H9 (cell line): ENCODE measurements at regions not wholly inside any gene's neighbourhood (a gene's known extent, or its start where the extent isn't known, plus 50 kb on each side); places are given as distances from the start of the nearest gene placed in this dataset.

Experiments
- DNase-seq: peaks from one replicate; pipeline ENCODE4 v3.0.0-alpha.2; 2017
- H2AFZ ChIP-seq: one replicate; pipeline ENCODE4 v1.6.1; 2013; ENCODE audit warnings: mild to moderate bottlenecking, low read length, control low read depth, moderate library complexity
- H2AK5ac ChIP-seq: 2 replicates; pipeline ENCODE4 v1.6.1; 2013; ENCODE audit warnings: low read length, control low read depth, mixed read lengths; ENCODE audit not compliant: insufficient read length
- H2BK120ac ChIP-seq: one replicate; pipeline ENCODE4 v1.6.1; 2013; ENCODE audit warnings: low read depth, mild to moderate bottlenecking, low read length, control low read depth, inconsistent platforms; ENCODE audit not compliant: poor library complexity, severe bottlenecking
- H2BK12ac ChIP-seq: 2 replicates; pipeline ENCODE4 v1.6.1; 2013; ENCODE audit warnings: low read length, control low read depth, mixed read lengths, low read depth; ENCODE audit not compliant: insufficient read length
- H2BK15ac ChIP-seq: 2 replicates; pipeline ENCODE4 v1.6.1; 2013; ENCODE audit warnings: low read depth, low read length, control low read depth
- H2BK20ac ChIP-seq: one replicate; pipeline ENCODE4 v1.6.1; 2013; ENCODE audit warnings: low read depth, mild to moderate bottlenecking, low read length, control low read depth, inconsistent platforms; ENCODE audit not compliant: poor library complexity, severe bottlenecking
- H2BK5ac ChIP-seq: 2 replicates; pipeline ENCODE4 v1.6.1; 2013; ENCODE audit warnings: low read length, control low read depth, mixed read lengths; ENCODE audit not compliant: insufficient read length
- H3K14ac ChIP-seq: 2 replicates; pipeline ENCODE4 v1.6.1; 2013; ENCODE audit warnings: low read length, control low read depth; ENCODE audit not compliant: insufficient read depth
- H3K18ac ChIP-seq: 2 replicates; pipeline ENCODE4 v1.6.1; 2013; ENCODE audit warnings: low read depth, mild to moderate bottlenecking, mixed read lengths, low read length, control low read depth; ENCODE audit not compliant: insufficient read length
- H3K23ac ChIP-seq: 2 replicates; pipeline ENCODE4 v1.6.1; 2013; ENCODE audit warnings: low read length, control low read depth, mixed read lengths, low read depth; ENCODE audit not compliant: insufficient read length
- H3K23me2 ChIP-seq: 2 replicates; pipeline ENCODE4 v1.6.1; 2013; ENCODE audit warnings: low read depth, mild to moderate bottlenecking, mixed read lengths, low read length, control low read depth; ENCODE audit not compliant: insufficient read length, poor library complexity, severe bottlenecking
- H3K27ac ChIP-seq: 2 replicates; pipeline ENCODE4 v1.5.1; 2013; ENCODE audit warnings: low read length, control low read depth, mixed read lengths, low read depth; ENCODE audit not compliant: insufficient read length
- H3K27me3 ChIP-seq: 2 replicates; pipeline ENCODE4 v1.6.1; 2013; ENCODE audit warnings: low read length, control low read depth, inconsistent platforms; ENCODE audit not compliant: insufficient read depth
- H3K4ac ChIP-seq: 2 replicates; pipeline ENCODE4 v1.6.1; 2013; ENCODE audit warnings: low read depth, mild to moderate bottlenecking, control low read depth, inconsistent platforms, low read length, moderate library complexity
- H3K4me1 ChIP-seq: 2 replicates; pipeline ENCODE4 v1.6.1; 2013; ENCODE audit warnings: low read length, control low read depth, inconsistent platforms; ENCODE audit not compliant: insufficient read depth
- H3K4me2 ChIP-seq: 2 replicates; pipeline ENCODE4 v1.6.1; 2013; ENCODE audit warnings: low read length, control low read depth, mixed read lengths; ENCODE audit not compliant: insufficient read length, insufficient read depth
- H3K56ac ChIP-seq: 2 replicates; pipeline ENCODE4 v1.6.1; 2013; ENCODE audit warnings: low read depth, mild to moderate bottlenecking, mixed read lengths, low read length, control low read depth; ENCODE audit not compliant: insufficient read length
- H3K79me1 ChIP-seq: 2 replicates; pipeline ENCODE4 v1.6.1; 2013; ENCODE audit warnings: low read depth, mild to moderate bottlenecking, moderate library complexity, low read length, control low read depth, inconsistent platforms; ENCODE audit not compliant: insufficient read depth, poor library complexity, severe bottlenecking
- H3K79me2 ChIP-seq: 2 replicates; pipeline ENCODE4 v1.6.1; 2013; ENCODE audit warnings: low read length, control low read depth, inconsistent platforms; ENCODE audit not compliant: insufficient read depth
- H3K9ac ChIP-seq: 2 replicates; pipeline ENCODE4 v1.6.1; 2013; ENCODE audit warnings: low read length, control low read depth, mixed read lengths; ENCODE audit not compliant: insufficient read length; ENCODE audit errors: extremely low read depth
- H3K9me3 ChIP-seq: one replicate; pipeline ENCODE4 v1.6.1; 2013; ENCODE audit warnings: low read depth, low read length, inconsistent platforms; ENCODE audit not compliant: control insufficient read depth
- H3T11ph ChIP-seq: one replicate; pipeline ENCODE4 v1.6.1; 2013; ENCODE audit warnings: mild to moderate bottlenecking, low read length, control low read depth, inconsistent platforms
- H4K20me1 ChIP-seq: one replicate; pipeline ENCODE4 v1.6.1; 2013; ENCODE audit not compliant: control insufficient read depth, insufficient read length, insufficient read depth
- H4K5ac ChIP-seq: 2 replicates; pipeline ENCODE4 v1.6.1; 2013; ENCODE audit warnings: low read depth, mild to moderate bottlenecking, mixed read lengths, low read length, control low read depth; ENCODE audit not compliant: insufficient read length
- H4K8ac ChIP-seq: replicated peaks from 2 replicates; pipeline ENCODE4 v1.6.1; 2013; ENCODE audit warnings: low read length, control low read depth, mixed read lengths, low read depth; ENCODE audit not compliant: insufficient read length
- H4K91ac ChIP-seq: 2 replicates; pipeline ENCODE4 v1.6.1; 2013; ENCODE audit warnings: low read depth, mild to moderate bottlenecking, moderate library complexity, mixed read lengths, low read length, control low read depth; ENCODE audit not compliant: insufficient read length
- H3K27ac Mint-ChIP-seq, 3 experiments: 2 replicates in 2 of 3; 3 replicates in 1 of 3; pipeline ENCODE4 v1.8.0; 2020 to 2021; ENCODE audit warnings: mixed read lengths in 3 of 3, mild to moderate bottlenecking in 1 of 3, moderate library complexity in 1 of 3
- H3K27me3 Mint-ChIP-seq: 2 replicates; pipeline ENCODE4 v1.8.0; 2021; ENCODE audit warnings: low read depth, mild to moderate bottlenecking, moderate library complexity, mixed read lengths
- H3K36me3 Mint-ChIP-seq, 3 experiments: 2 replicates in 2 of 3; 3 replicates in 1 of 3; pipeline ENCODE4 v1.8.0; 2020 to 2021; ENCODE audit warnings: low read depth in 3 of 3, mixed read lengths in 3 of 3; ENCODE audit not compliant: insufficient read depth in 1 of 3
- H3K4me1 Mint-ChIP-seq, 2 experiments: 2 replicates each; pipeline ENCODE4 v1.8.0; 2020; ENCODE audit warnings: mixed read lengths in 2 of 2
- H3K4me3 Mint-ChIP-seq, 2 experiments: 2 replicates in 1 of 2; 3 replicates in 1 of 2; pipeline ENCODE4 v1.8.0; 2020 to 2021; ENCODE audit warnings: mild to moderate bottlenecking in 2 of 2, mixed read lengths in 2 of 2, moderate library complexity in 1 of 2
- H3K9me3 Mint-ChIP-seq, 2 experiments: 2 replicates in 1 of 2; 3 replicates in 1 of 2; pipeline ENCODE4 v1.8.0; 2020; ENCODE audit warnings: mild to moderate bottlenecking in 2 of 2, mixed read lengths in 2 of 2, moderate library complexity in 1 of 2
- WGBS: extraction: QIAGEN DNeasy Blood & Tissue Kit; methylation state at CpG from one replicate; pipeline ENCODE4 v1.1.7; 2013; ENCODE audit warnings: missing lambda C conversion rate, low lambda C conversion rate, mixed read lengths; ENCODE audit not compliant: insufficient read length; ENCODE audit errors: extremely low coverage; 5-methylcytosine and 5-hydroxymethylcytosine counted together
- TF ChIP-seq, protein P1 (sequence below): fragments of 200-600 bp; sonication (generic); conservative IDR thresholded peaks from 3 replicates; pipeline ENCODE4 v1.8.0; 2021; ENCODE audit warnings: antibody characterized with exemption, mild to moderate bottlenecking

DNA sequence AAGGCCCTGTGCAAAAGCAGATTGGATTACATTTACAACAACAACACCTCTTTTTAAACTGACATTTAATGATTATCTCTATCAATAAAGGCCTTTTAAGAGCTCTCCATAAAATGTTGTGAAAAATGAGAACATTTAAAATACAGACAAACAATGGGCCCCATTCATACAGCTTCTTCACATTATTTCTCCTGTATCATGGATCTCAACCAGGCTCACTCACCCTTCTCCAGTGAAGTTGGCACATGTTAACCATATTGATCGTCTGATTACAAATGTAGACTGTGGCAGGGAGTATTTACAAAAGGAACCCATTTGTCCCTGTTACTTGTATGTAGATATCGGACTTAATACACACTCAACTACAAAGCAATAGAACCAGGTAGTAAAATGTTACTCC is 220.2 kb upstream of the BTG1 start:
- H3K23ac ChIP-seq: no peak overlapping the region
- H3K9me3 ChIP-seq: no peaks in the 10 kb centered on the region
- Mint-ChIP-seq H3K9me3 (no peaks in the 10 kb centered on the region), H3K27ac (no peak overlapping the region), H3K4me3 (no peak overlapping the region), H3K4me1 (peaks cover 13 to 17% of the 10 kb centered on the region in 2 experiments), H3K27me3 (no peaks in the 10 kb centered on the region; the same call in 1 of the 2 replicates), H3K36me3 (no peaks in the 10 kb centered on the region)
- H4K20me1 ChIP-seq: no peaks in the 10 kb centered on the region
- no peak overlapping the region for H2BK12ac ChIP-seq
- no peak overlapping the region for H3K9ac ChIP-seq
- H3K56ac ChIP-seq: no peak overlapping the region
- H3T11ph ChIP-seq: no peak overlapping the region
- H3K4me2 ChIP-seq: no peak overlapping the region
- H3K79me2 ChIP-seq: no peaks in the 10 kb centered on the region
- H2AK5ac ChIP-seq: no peak overlapping the region
- TF ChIP-seq, protein P1, sequence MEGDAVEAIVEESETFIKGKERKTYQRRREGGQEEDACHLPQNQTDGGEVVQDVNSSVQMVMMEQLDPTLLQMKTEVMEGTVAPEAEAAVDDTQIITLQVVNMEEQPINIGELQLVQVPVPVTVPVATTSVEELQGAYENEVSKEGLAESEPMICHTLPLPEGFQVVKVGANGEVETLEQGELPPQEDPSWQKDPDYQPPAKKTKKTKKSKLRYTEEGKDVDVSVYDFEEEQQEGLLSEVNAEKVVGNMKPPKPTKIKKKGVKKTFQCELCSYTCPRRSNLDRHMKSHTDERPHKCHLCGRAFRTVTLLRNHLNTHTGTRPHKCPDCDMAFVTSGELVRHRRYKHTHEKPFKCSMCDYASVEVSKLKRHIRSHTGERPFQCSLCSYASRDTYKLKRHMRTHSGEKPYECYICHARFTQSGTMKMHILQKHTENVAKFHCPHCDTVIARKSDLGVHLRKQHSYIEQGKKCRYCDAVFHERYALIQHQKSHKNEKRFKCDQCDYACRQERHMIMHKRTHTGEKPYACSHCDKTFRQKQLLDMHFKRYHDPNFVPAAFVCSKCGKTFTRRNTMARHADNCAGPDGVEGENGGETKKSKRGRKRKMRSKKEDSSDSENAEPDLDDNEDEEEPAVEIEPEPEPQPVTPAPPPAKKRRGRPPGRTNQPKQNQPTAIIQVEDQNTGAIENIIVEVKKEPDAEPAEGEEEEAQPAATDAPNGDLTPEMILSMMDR: no peak
- H3K23me2 ChIP-seq: no peaks in the 10 kb centered on the region
- no peaks in the 10 kb centered on the region for H3K27me3 ChIP-seq
- H3K4ac ChIP-seq: no peak overlapping the region
- H3K18ac ChIP-seq: no peak overlapping the region
- DNase-seq: no peak
- H2BK20ac ChIP-seq: no peak overlapping the region
- H4K5ac ChIP-seq: no peak overlapping the region
- no peaks in the 10 kb centered on the region for H3K79me1 ChIP-seq
- H4K91ac ChIP-seq: no peak overlapping the region
- H2BK15ac ChIP-seq: no peak overlapping the region
- H2BK5ac ChIP-seq: no peak overlapping the region
- H3K14ac ChIP-seq: no peak overlapping the region
- no peak overlapping the region for H3K27ac ChIP-seq
- H3K4me1 ChIP-seq: peaks cover 5% of the 10 kb centered on the region; the same call in 1 of the 2 replicates
- H2AFZ ChIP-seq: no peak overlapping the region
- no peak overlapping the region for H2BK120ac ChIP-seq
- no peak overlapping the region for H4K8ac ChIP-seq
- no CpG with 5 or more reads among the region's 2 CpGs for WGBS
